OCI-LY1 (cell line): ENCODE measurements at regions not wholly inside any gene's neighbourhood (a gene's known extent, or its start where the extent isn't known, plus 50 kb on each side); places are given as distances from the start of the nearest gene placed in this dataset.

ENCODE experiments used
- H2AFZ ChIP-seq: fragments of 200-600 bp; sonication (generic), shearing (Covaris generic); 2 replicates; pipeline ENCODE4 v1.6.0; 2014; ENCODE audit warnings: antibody characterized with exemption, mild to moderate bottlenecking, low read length
- H3F3A ChIP-seq: fragments of 200-600 bp; sonication (generic), shearing (Covaris generic); 2 replicates; pipeline ENCODE4 v1.6.0; 2014; ENCODE audit warnings: mild to moderate bottlenecking, antibody characterized with exemption, low read length, moderate library complexity; ENCODE audit not compliant: insufficient read depth
- H3K27ac ChIP-seq: fragments of 200-600 bp; sonication (generic); 2 replicates; pipeline ENCODE4 v1.5.1; 2014; ENCODE audit warnings: low read length, mixed run types, mild to moderate bottlenecking, low read depth; ENCODE audit not compliant: poor library complexity, severe bottlenecking
- H3K27me3 ChIP-seq: fragments of 200-600 bp; sonication (generic); 2 replicates; pipeline ENCODE4 v1.6.0; 2014; ENCODE audit warnings: antibody characterized with exemption, mild to moderate bottlenecking, low read length, moderate library complexity; ENCODE audit not compliant: insufficient read depth
- H3K36me3 ChIP-seq: fragments of 200-600 bp; sonication (generic); 2 replicates; pipeline ENCODE4 v1.6.1; 2014; ENCODE audit warnings: mild to moderate bottlenecking, antibody characterized with exemption, low read length, moderate library complexity, mixed read lengths; ENCODE audit not compliant: insufficient read depth
- H3K4me1 ChIP-seq: fragments of 200-600 bp; sonication (generic); 2 replicates; pipeline ENCODE4 v1.5.1; 2014; ENCODE audit warnings: mild to moderate bottlenecking, low read length, moderate library complexity; ENCODE audit not compliant: insufficient read depth, severe bottlenecking
- H3K4me2 ChIP-seq: fragments of 200-600 bp; sonication (generic), shearing (Covaris generic); 2 replicates; pipeline ENCODE4 v1.6.1; 2014; ENCODE audit warnings: low read length
- H3K4me3 ChIP-seq: fragments of 200-600 bp; sonication (generic); 2 replicates; pipeline ENCODE4 v1.5.1; 2014; ENCODE audit warnings: low read length, low read depth, mild to moderate bottlenecking, mixed read lengths; ENCODE audit not compliant: poor library complexity, severe bottlenecking
- H3K79me2 ChIP-seq: fragments of 200-600 bp; shearing (Covaris generic); 2 replicates; pipeline ENCODE4 v1.6.1; 2016; ENCODE audit warnings: mixed run types, low read length, mixed read lengths; ENCODE audit not compliant: insufficient read depth
- H3K9ac ChIP-seq: fragments of 200-600 bp; sonication (generic), shearing (Covaris generic); 2 replicates; pipeline ENCODE4 v1.6.1; 2014; ENCODE audit warnings: mild to moderate bottlenecking, low read length, mixed read lengths
- H3K9me2 ChIP-seq: fragments of 200-600 bp; sonication (generic), shearing (Covaris generic); 2 replicates; pipeline ENCODE4 v1.6.1; 2014; ENCODE audit warnings: low read depth, mild to moderate bottlenecking, low read length, mixed read lengths
- H3K9me3 ChIP-seq: fragments of 200-600 bp; shearing (Covaris generic); 2 replicates; pipeline ENCODE4 v1.6.1; 2014; ENCODE audit warnings: low read length, mixed read lengths
- H4K20me1 ChIP-seq: fragments of 200-600 bp; sonication (generic), shearing (Covaris generic); 2 replicates; pipeline ENCODE4 v1.6.0; 2016; ENCODE audit warnings: mild to moderate bottlenecking, low read length; ENCODE audit not compliant: insufficient read depth
- CTCF ChIP-seq: fragments of 200-600 bp; sonication (generic), shearing (Covaris generic); IDR thresholded peaks from 2 replicates; pipeline ENCODE4 v1.5.1; 2017; ENCODE audit warnings: mild to moderate bottlenecking, antibody characterized with exemption, low read length, moderate library complexity, mixed read lengths
- EZH2 ChIP-seq: fragments of 200-600 bp; sonication (generic), shearing (Covaris generic); IDR thresholded peaks from 2 replicates; pipeline ENCODE4 v1.8.0; 2017; ENCODE audit warnings: borderline replicate concordance, mixed run types, mild to moderate bottlenecking, antibody characterized with exemption, low read length, moderate library complexity, mixed read lengths

GRCh38 chr13:80550971-80551441, 210.1 kb upstream of the SPRY2 start:
- Histone ChIP-seq H3K36me3 (no peaks in the 10 kb centered on the region), H3K27ac (no peak overlapping the region), H3K4me3 (no peak overlapping the region), H3K27me3 (no peaks in the 10 kb centered on the region), H3K79me2 (no peaks in the 10 kb centered on the region), H4K20me1 (no peaks in the 10 kb centered on the region), H3K9me3 (no peaks in the 10 kb centered on the region), H3K4me2 (no peak overlapping the region), H3K9ac (no peak overlapping the region), H3F3A (no peaks in the 10 kb centered on the region), H3K9me2 (no peaks in the 10 kb centered on the region), H3K4me1 (no peaks in the 10 kb centered on the region), H2AFZ (no peak overlapping the region)
- TF ChIP-seq CTCF (no peak), EZH2 (no peak)

- H3K4me3 ChIP-seq, result no peak overlapping the region
- no peak overlapping the region for H2AFZ ChIP-seq
- no peaks in the 10 kb centered on the region for H3K9me2 ChIP-seq
- H3F3A ChIP-seq, result no peaks in the 10 kb centered on the region
- no peak overlapping the region for H3K4me2 ChIP-seq
- no peak overlapping the region for H3K9ac ChIP-seq
- H4K20me1 ChIP-seq, result no peaks in the 10 kb centered on the region
- no peaks in the 10 kb centered on the region for H3K9me3 ChIP-seq
- no peak overlapping the region for H3K27ac ChIP-seq
- H3K4me1 ChIP-seq, result no peaks in the 10 kb centered on the region
- no peaks in the 10 kb centered on the region for H3K79me2 ChIP-seq
- no peaks in the 10 kb centered on the region for H3K27me3 ChIP-seq
- no peak for TF ChIP-seq CTCF
- TF ChIP-seq EZH2, result no peak
- no peaks in the 10 kb centered on the region for H3K36me3 ChIP-seq
These were observed 208.0 kb upstream of the SPRY2 start for GRCh38 chr13:80548915-80549314.

- no peak overlapping the region for H3K9ac ChIP-seq
- no peaks in the 10 kb centered on the region for H4K20me1 ChIP-seq
- TF ChIP-seq EZH2 (no peak), CTCF (no peak)
- H3F3A ChIP-seq, result 0 out of 2 replicates have a peak, but pooled peaks cover 2% of the 10 kb centered on the region
- H3K27me3 ChIP-seq, result no peaks in the 10 kb centered on the region
- H2AFZ ChIP-seq, result no peak overlapping the region
- no peaks in the 10 kb centered on the region for H3K9me3 ChIP-seq
- no peak overlapping the region for H3K27ac ChIP-seq
- no peaks in the 10 kb centered on the region for H3K9me2 ChIP-seq
- H3K4me3 ChIP-seq, result no peak overlapping the region
- H3K4me2 ChIP-seq, result no peak overlapping the region
- no peaks in the 10 kb centered on the region for H3K79me2 ChIP-seq
- no peaks in the 10 kb centered on the region for H3K4me1 ChIP-seq
- H3K36me3 ChIP-seq, result no peaks in the 10 kb centered on the region
These were observed 207.2 kb upstream of the SPRY2 start for GRCh38 chr13:80547885-80548825.
